HFFc6 (cell line): ENCODE measurements at regions not wholly inside any gene's neighbourhood (a gene's known extent, or its start where the extent isn't known, plus 50 kb on each side); places are given as distances from the start of the nearest gene placed in this dataset.

ENCODE experiments used
- DNase-seq: peaks from one replicate; pipeline ENCODE4 v3.0.0-alpha.2; 2018
- H3K27ac Mint-ChIP-seq: 2 replicates; pipeline ENCODE4 v1.8.0; 2020; ENCODE audit warnings: mild to moderate bottlenecking, mixed read lengths
- H3K27me3 Mint-ChIP-seq: 2 replicates; pipeline ENCODE4 v1.8.0; 2021; ENCODE audit warnings: mild to moderate bottlenecking, moderate library complexity, mixed read lengths; ENCODE audit not compliant: insufficient read depth
- H3K36me3 Mint-ChIP-seq: 2 replicates; pipeline ENCODE4 v1.8.0; 2021; ENCODE audit warnings: low read depth, mixed read lengths
- H3K4me1 Mint-ChIP-seq: 2 replicates; pipeline ENCODE4 v1.8.0; 2020; ENCODE audit warnings: low read depth, mixed read lengths
- H3K4me3 Mint-ChIP-seq: 2 replicates; pipeline ENCODE4 v1.8.0; 2020; ENCODE audit warnings: mild to moderate bottlenecking, moderate library complexity, mixed read lengths
- H3K9me3 Mint-ChIP-seq: 2 replicates; pipeline ENCODE4 v1.8.0; 2020; ENCODE audit warnings: mild to moderate bottlenecking, mixed read lengths
- CTCF ChIP-seq: fragments of 200-600 bp; sonication (generic); IDR thresholded peaks from 2 replicates; pipeline ENCODE4 v1.5.0; 2021; ENCODE audit warnings: antibody characterized with exemption, mild to moderate bottlenecking

GRCh38 chr10:43885252-43885651 is 236.6 kb upstream of the ZNF32 start:
- no peaks in the 10 kb centered on the region for H3K9me3 Mint-ChIP-seq
- no peak for TF ChIP-seq CTCF
- DNase-seq, result no peak
- H3K36me3 Mint-ChIP-seq, result 0 out of 2 replicates have a peak, but pooled peaks cover 5% of the 10 kb centered on the region
- H3K4me3 Mint-ChIP-seq, result no peak overlapping the region
- peaks cover 90% of the 10 kb centered on the region for H3K4me1 Mint-ChIP-seq
- H3K27ac Mint-ChIP-seq, result no peak overlapping the region
- H3K27me3 Mint-ChIP-seq, result no peaks in the 10 kb centered on the region

GRCh38 chr10:43884501-43885105 is 235.9 kb upstream of the ZNF32 start:
- H3K27ac Mint-ChIP-seq, result no peak overlapping the region; the same call in 1 of the 2 replicates
- no peaks in the 10 kb centered on the region for H3K9me3 Mint-ChIP-seq
- H3K36me3 Mint-ChIP-seq, result 0 out of 2 replicates have a peak, but pooled peaks cover 5% of the 10 kb centered on the region
- peaks cover 90% of the 10 kb centered on the region for H3K4me1 Mint-ChIP-seq
- DNase-seq, result no peak
- H3K27me3 Mint-ChIP-seq, result no peaks in the 10 kb centered on the region
- TF ChIP-seq CTCF, result no peak
- H3K4me3 Mint-ChIP-seq, result no peak overlapping the region

- Mint-ChIP-seq H3K4me1 (peaks cover 90% of the 10 kb centered on the region), H3K27ac (no peak overlapping the region), H3K36me3 (peaks cover 9% of the 10 kb centered on the region), H3K4me3 (no peak overlapping the region), H3K27me3 (peaks cover 2% of the 10 kb centered on the region; the same call in 1 of the 2 replicates), H3K9me3 (no peaks in the 10 kb centered on the region)
- no peak for DNase-seq
- no peak for TF ChIP-seq CTCF
Observed at GRCh38 chr10:43882711-43883110, 234.0 kb upstream of the ZNF32 start.

GRCh38 chr10:43881657-43882056 is 233.0 kb upstream of the ZNF32 start:
- peaks cover 85% of the 10 kb centered on the region for H3K4me1 Mint-ChIP-seq
- H3K27me3 Mint-ChIP-seq, result peaks cover 2% of the 10 kb centered on the region; the same call in 1 of the 2 replicates
- peaks cover 7% of the 10 kb centered on the region for H3K36me3 Mint-ChIP-seq
- peak overlapping the region; percentile 52 for H3K27ac Mint-ChIP-seq
- TF ChIP-seq CTCF, result no peak
- no peak for DNase-seq
- H3K9me3 Mint-ChIP-seq, result no peaks in the 10 kb centered on the region
- no peak overlapping the region for H3K4me3 Mint-ChIP-seq

- no peak for DNase-seq
- H3K27me3 Mint-ChIP-seq, result peaks cover 2% of the 10 kb centered on the region; the same call in 1 of the 2 replicates
- H3K4me1 Mint-ChIP-seq, result peaks cover 86% of the 10 kb centered on the region
- no peak overlapping the region for H3K4me3 Mint-ChIP-seq
- H3K27ac Mint-ChIP-seq, result peak overlapping the region; percentile 65
- no peak for TF ChIP-seq CTCF
- H3K9me3 Mint-ChIP-seq, result no peaks in the 10 kb centered on the region
- peaks cover 6% of the 10 kb centered on the region for H3K36me3 Mint-ChIP-seq
Observed at GRCh38 chr10:43880160-43880559, 231.5 kb upstream of the ZNF32 start.
